Upper lobe of right lung (tissue), 1 donor: ENCODE measurements at regions not wholly inside any gene's neighbourhood (a gene's known extent, or its start where the extent isn't known, plus 50 kb on each side); places are given as distances from the start of the nearest gene placed in this dataset.
"Not testable (repeated sequence)": the region's sequence is repeated elsewhere in the genome, so short reads cannot be mapped to it uniquely, and the experiment has no call there.

Experiments used
- ATAC-seq: fragments of 200-7000 bp; cut with Tn5 transposase; one replicate; pipeline ENCODE4 v1.9.1; 2020; ENCODE audit warnings: mild to moderate bottlenecking, moderate library complexity
- DNase-seq: peaks from one replicate; pipeline ENCODE4 v3.0.0-alpha.2; 2020
- H3K27ac ChIP-seq: fragments of 200-600 bp; one replicate; pipeline ENCODE4 v1.8.0; 2022
- H3K27me3 ChIP-seq: fragments of 200-600 bp; one replicate; pipeline ENCODE4 v1.8.0; 2022; ENCODE audit warnings: mild to moderate bottlenecking
- H3K36me3 ChIP-seq: fragments of 200-600 bp; one replicate; pipeline ENCODE4 v1.8.0; 2022
- H3K4me1 ChIP-seq: fragments of 200-600 bp; one replicate; pipeline ENCODE4 v1.8.0; 2022
- H3K4me3 ChIP-seq: fragments of 200-600 bp; one replicate; pipeline ENCODE4 v1.8.0; 2022; ENCODE audit warnings: mild to moderate bottlenecking
- H3K9me3 ChIP-seq: fragments of 200-600 bp; one replicate; pipeline ENCODE4 v1.8.0; 2022
- intact Hi-C: fragments of 100-400 bp; cut with DNase I; formaldehyde crosslinking; loops from one replicate; pipeline ENCODE4 v1.11.0; 2022
- TF ChIP-seq, protein P1 (sequence below): fragments of 200-600 bp; IDR thresholded peaks from one replicate; pipeline ENCODE4 v1.8.0; 2022; ENCODE audit warnings: antibody characterized with exemption
- donor health status: DM: no; HTN: yes; CAD: no; lungs with severe emphysema.

DNA sequence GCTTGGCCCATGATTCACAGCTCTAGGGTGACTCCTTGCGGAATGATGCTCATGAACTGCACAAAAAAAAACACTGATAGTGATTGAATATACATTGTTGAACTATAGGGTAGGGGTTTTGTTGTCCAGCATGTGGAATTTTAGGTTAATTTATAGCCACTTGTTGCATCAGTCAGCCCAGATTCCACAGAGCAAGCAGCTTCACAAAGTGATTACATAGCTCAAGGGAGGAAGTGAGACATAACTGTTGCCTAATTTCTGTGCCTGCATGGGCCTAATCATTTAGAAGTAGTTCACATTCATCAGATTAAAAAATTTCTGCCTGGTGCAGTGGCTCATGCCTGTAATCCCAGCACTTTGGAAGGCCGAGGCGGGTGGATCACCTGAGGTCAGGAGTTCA lies 142.2 kb upstream of the ZNF722 start:
- DNase-seq, H3K9me3 ChIP-seq, H3K27me3 ChIP-seq, H3K27ac ChIP-seq, H3K36me3 ChIP-seq, ATAC-seq, H3K4me1 ChIP-seq, H3K4me3 ChIP-seq, intact Hi-C loops: not testable (repeated sequence)

- intact Hi-C loops, result no loop called here
- no peaks in the 10 kb centered on the region for H3K36me3 ChIP-seq
- no peak for DNase-seq
- peaks cover 7% of the 10 kb centered on the region for H3K9me3 ChIP-seq
- H3K27ac ChIP-seq, result no peak overlapping the region
- TF ChIP-seq, protein P1, sequence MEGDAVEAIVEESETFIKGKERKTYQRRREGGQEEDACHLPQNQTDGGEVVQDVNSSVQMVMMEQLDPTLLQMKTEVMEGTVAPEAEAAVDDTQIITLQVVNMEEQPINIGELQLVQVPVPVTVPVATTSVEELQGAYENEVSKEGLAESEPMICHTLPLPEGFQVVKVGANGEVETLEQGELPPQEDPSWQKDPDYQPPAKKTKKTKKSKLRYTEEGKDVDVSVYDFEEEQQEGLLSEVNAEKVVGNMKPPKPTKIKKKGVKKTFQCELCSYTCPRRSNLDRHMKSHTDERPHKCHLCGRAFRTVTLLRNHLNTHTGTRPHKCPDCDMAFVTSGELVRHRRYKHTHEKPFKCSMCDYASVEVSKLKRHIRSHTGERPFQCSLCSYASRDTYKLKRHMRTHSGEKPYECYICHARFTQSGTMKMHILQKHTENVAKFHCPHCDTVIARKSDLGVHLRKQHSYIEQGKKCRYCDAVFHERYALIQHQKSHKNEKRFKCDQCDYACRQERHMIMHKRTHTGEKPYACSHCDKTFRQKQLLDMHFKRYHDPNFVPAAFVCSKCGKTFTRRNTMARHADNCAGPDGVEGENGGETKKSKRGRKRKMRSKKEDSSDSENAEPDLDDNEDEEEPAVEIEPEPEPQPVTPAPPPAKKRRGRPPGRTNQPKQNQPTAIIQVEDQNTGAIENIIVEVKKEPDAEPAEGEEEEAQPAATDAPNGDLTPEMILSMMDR, result no peak
- H3K27me3 ChIP-seq, result no peaks in the 10 kb centered on the region
- ATAC-seq, result no peak
- H3K4me3 ChIP-seq, result no peak overlapping the region
- no peaks in the 10 kb centered on the region for H3K4me1 ChIP-seq
Measured at GRCh38 chr7:63867127-63867526, 131.5 kb upstream of the ZNF722 start.

DNA sequence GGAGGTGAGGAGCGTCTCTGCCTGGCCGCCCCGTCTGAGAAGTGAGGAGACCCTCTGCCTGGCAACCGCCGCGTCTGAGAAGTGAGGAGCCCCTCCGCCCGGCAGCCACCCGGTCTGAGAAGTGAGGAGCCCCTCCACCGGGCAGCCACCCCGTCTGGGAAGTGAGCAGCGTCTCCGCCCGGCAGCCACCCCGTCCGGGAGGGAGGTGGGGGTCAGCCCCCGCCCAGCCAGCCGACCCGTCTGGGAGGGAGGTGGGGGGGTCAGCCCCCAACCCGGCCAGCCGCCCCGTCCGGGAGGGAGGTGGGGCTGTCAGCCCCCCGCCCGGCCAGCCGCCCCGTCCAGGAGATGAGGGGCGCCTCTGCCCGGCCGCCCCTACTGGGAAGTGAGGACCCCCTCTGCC lies 124.4 kb upstream of the ZNF722 start:
- H3K4me3 ChIP-seq, H3K27me3 ChIP-seq, H3K36me3 ChIP-seq, ATAC-seq, intact Hi-C loops, H3K4me1 ChIP-seq, DNase-seq, H3K27ac ChIP-seq: not testable (repeated sequence)
- H3K9me3 ChIP-seq, result peaks cover 58% of the 10 kb centered on the region

DNA sequence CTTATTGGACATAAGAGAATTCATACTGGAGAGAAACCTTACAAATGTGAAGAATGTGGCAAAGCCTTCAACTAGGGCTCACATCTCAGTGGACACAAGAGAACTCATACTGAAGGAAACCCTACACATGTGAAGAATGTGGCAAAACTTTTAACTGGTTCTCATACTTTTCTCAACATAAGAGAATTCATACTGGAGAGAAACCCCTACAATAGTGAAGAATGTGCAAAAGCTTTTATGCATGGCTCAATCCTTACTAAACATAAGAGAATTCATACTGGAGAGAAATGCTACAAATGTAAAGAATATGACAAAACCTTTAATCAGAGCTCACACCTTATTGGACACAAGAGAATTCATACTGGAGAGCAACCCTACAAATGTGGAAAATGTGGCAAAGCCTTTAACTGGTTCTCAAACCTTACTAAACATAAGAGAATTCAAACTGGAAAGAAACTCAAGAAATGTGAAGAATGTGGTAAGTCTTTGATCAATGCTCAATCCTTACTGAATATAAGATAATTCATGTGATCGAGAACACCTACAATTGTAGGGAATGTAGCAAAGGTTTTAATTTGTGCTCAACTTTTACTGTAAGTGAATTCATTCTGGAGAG lies 121.8 kb upstream of the ZNF722 start:
- no peak for DNase-seq
- Histone ChIP-seq H3K27me3 (no peaks in the 10 kb centered on the region), H3K4me1 (no peaks in the 10 kb centered on the region), H3K27ac (no peak overlapping the region), H3K9me3 (peaks cover 57% of the 10 kb centered on the region), H3K4me3 (no peak overlapping the region), H3K36me3 (no peaks in the 10 kb centered on the region)
- no peak for ATAC-seq
- TF ChIP-seq, protein P1, result no peak
- intact Hi-C loops, result no loop called here

- Histone ChIP-seq H3K27ac (no peak overlapping the region), H3K27me3 (no peaks in the 10 kb centered on the region), H3K9me3 (peaks cover 5% of the 10 kb centered on the region), H3K4me3 (no peak overlapping the region), H3K4me1 (no peaks in the 10 kb centered on the region), H3K36me3 (no peaks in the 10 kb centered on the region)
- TF ChIP-seq, protein P1, result no peak
- intact Hi-C loops, result no loop called here
- DNase-seq (no peak), ATAC-seq (no peak)
Measured at GRCh38 chr7:63887031-63887430, 111.6 kb upstream of the ZNF722 start.

DNA sequence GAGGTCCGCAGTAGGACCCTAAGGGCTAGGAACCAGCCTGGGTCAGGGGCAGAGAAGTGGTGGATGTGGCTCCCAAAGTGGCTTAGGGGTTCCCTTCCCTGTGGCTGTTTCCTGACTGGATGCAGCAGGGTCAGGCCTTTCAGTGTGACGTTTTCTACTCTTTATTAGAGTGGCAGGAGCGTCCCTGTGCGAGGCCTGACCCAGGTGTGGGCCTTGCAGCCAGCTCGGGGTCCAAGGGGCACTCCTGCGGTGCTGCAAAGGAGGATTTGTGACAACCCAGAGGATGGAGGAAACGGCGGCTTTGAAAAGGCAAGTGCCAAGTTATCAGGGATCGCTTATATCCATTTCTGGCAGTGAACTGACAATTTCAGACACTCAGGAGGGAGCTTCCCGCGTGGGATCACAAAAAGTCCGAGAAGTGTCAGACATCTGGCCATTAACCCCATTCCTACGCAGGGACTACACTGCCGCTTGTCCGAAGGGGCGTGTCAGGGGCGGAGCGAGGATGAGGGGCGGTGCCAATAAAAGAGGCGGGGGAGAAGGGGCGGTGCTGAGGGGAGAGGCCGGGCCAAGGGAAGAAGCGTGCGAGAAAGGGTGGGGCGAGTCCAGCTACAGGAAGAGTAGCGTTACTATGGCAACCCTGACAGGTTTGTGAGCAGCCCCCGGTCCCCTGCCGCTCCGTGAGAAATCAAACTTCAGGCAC lies 98.8 kb upstream of the ZNF722 start:
- Histone ChIP-seq H3K4me1 (no peaks in the 10 kb centered on the region), H3K36me3 (no peaks in the 10 kb centered on the region), H3K27ac (peak overlapping the region; percentile 65), H3K27me3 (no peaks in the 10 kb centered on the region), H3K4me3 (peak overlapping the region; percentile 77), H3K9me3 (no peaks in the 10 kb centered on the region)
- intact Hi-C loops, result no loop called here
- ATAC-seq (peak; percentile 84), DNase-seq (peak; percentile 87)
- TF ChIP-seq, protein P1, result no peak
